ENCODE measurements at regions not wholly inside any gene's neighbourhood (a gene's known extent, or its start where the extent isn't known, plus 50 kb on each side); places are given as distances from the start of the nearest gene placed in this dataset.

GRCh38 chr9:110015759-110016158 lies 192.2 kb downstream of the C9orf152 start:
- no peak for TF ChIP-seq ZFP3 (CRISPR knock-in tag; IDR thresholded peaks at IDR 0.05)
- TF ChIP-seq CSDC2 (CRISPR knock-in tag; IDR thresholded peaks at IDR 0.05): no peak
- no peak for TF ChIP-seq ARNTL (CRISPR knock-in tag; IDR thresholded peaks at IDR 0.05; ENCODE audit: borderline replicate concordance, low read depth)
- no peak for TF ChIP-seq PATZ1 (CRISPR knock-in tag; IDR thresholded peaks at IDR 0.05; ENCODE audit: borderline replicate concordance)
- no peak for TF ChIP-seq PPARA (CRISPR knock-in tag; IDR thresholded peaks at IDR 0.05; ENCODE audit: borderline replicate concordance)
- TF ChIP-seq CREB5 (CRISPR knock-in tag; IDR thresholded peaks at IDR 0.05; ENCODE audit: low read depth): no peak
- TF ChIP-seq OSR1 (CRISPR knock-in tag; IDR thresholded peaks at IDR 0.05): no peak
- no peak for TF ChIP-seq RARB (CRISPR knock-in tag; IDR thresholded peaks at IDR 0.05)
- no peak for TF ChIP-seq POU6F1 (CRISPR knock-in tag; IDR thresholded peaks at IDR 0.05; ENCODE audit: borderline replicate concordance, low read depth)
- no peak for TF ChIP-seq ZNF70 (CRISPR knock-in tag; IDR thresholded peaks at IDR 0.05)
- no peak for TF ChIP-seq ZFP30 (CRISPR knock-in tag; IDR thresholded peaks at IDR 0.05)
- no peak for TF ChIP-seq ZNF565 (CRISPR knock-in tag; conservative IDR thresholded peaks at IDR 0.05; ENCODE audit: low read depth)
- no peak for TF ChIP-seq ISL1 (CRISPR knock-in tag; IDR thresholded peaks at IDR 0.05)
- no peak for TF ChIP-seq ZC3H10 (CRISPR knock-in tag; IDR thresholded peaks at IDR 0.05)
